ENCODE measurements at regions not wholly inside any gene's neighbourhood (a gene's known extent, or its start where the extent isn't known, plus 50 kb on each side); places are given as distances from the start of the nearest gene placed in this dataset.
A peak's percentile ranks its signal among the peaks of the same experiment; 100 is the strongest.
"Not testable (repeated sequence)": the region's sequence is repeated elsewhere in the genome, so short reads cannot be mapped to it uniquely, and the experiment has no call there.

DNA sequence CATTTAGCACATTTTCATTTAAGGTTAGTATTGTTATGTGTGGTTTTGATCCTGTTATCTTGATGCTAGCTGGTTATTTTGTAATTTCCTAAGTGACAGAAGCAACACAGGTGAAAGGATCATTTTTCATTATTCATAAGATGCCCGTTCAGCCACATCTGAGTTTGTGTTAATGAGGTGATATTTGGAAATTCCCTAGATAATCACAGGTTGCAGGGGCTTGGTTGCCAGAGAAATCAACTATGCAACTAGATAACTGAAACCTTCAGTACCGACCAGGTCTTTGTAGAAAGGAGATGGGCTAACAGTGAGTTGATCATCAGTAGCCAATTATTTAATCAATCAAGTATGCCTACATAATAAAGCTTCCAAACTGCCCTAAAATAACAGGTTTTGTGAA is 121.3 kb upstream of the UFM1 start:
- DNase-seq, result peak; percentile 65
- H3K4ac ChIP-seq (ENCODE audit: low read depth, low read length), result no peak overlapping the region
- H2BK120ac ChIP-seq (ENCODE audit: low read depth, low read length), result no peak overlapping the region
- no peak overlapping the region for H3K56ac ChIP-seq (ENCODE audit: low read length)
- no peak overlapping the region for H2BK5ac ChIP-seq (ENCODE audit: low read length)
- no peaks in the 10 kb centered on the region for H3K27me3 ChIP-seq (ENCODE audit: insufficient read depth, low read length, poor library complexity)
- no peak overlapping the region for H4K5ac ChIP-seq (ENCODE audit: low read length)
- no CpG with 5 or more reads among the region's 2 CpGs for WGBS (ENCODE audit: extremely low coverage, insufficient coverage, low lambda C conversion rate)
- H3K23ac ChIP-seq (ENCODE audit: low read length), result no peak overlapping the region
- H4K8ac ChIP-seq (ENCODE audit: low read depth, low read length), result no peak overlapping the region
- no peak overlapping the region for H3K4me3 ChIP-seq (ENCODE audit: low read length)
- no peak overlapping the region for H2AK5ac ChIP-seq (ENCODE audit: low read length)
- H3K4me2 ChIP-seq (ENCODE audit: low read length), result no peak overlapping the region
- H3K18ac ChIP-seq (ENCODE audit: low read length), result no peak overlapping the region
- H3K9ac ChIP-seq (ENCODE audit: low read length), result no peak overlapping the region
- peak overlapping the region; percentile 3 for H3K27ac ChIP-seq (ENCODE audit: low read depth, low read length)
- H3K4me1 ChIP-seq (ENCODE audit: control insufficient read depth, low read depth, low read length), result no peaks in the 10 kb centered on the region
- H3K79me2 ChIP-seq (ENCODE audit: control insufficient read depth, insufficient read depth, low read length), result no peaks in the 10 kb centered on the region
- no peaks in the 10 kb centered on the region for H3K79me1 ChIP-seq (ENCODE audit: low read length)
- no peaks in the 10 kb centered on the region for H3K36me3 ChIP-seq (ENCODE audit: control insufficient read depth, insufficient read depth, low read length)
- H2BK15ac ChIP-seq (replicated peaks; ENCODE audit: low read depth), result no peak overlapping the region

DNA sequence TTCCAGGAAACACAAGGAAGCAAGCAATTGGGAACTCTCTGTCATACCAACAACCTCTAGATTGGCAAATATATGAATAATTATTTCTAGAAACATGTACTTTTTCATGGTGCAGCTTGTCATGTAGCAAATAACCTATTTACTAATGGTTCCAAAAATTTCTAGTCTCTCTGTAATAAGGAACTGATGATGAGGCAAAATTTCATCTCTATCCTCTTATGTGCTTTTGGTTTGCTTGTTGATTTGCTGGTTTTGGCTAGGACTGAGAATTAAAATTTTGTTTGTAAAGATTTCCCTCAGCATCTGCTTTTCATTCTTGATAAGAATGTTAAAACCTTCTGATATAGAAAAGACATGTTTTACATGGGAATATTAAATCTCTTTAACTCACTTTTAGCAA is 123.2 kb upstream of the UFM1 start:
- DNase-seq, result no peak
- Histone ChIP-seq H3K36me3 (ENCODE audit: control insufficient read depth, insufficient read depth, low read length) (no peaks in the 10 kb centered on the region), H2BK15ac (replicated peaks; ENCODE audit: low read depth) (no peak overlapping the region), H4K8ac (ENCODE audit: low read depth, low read length) (no peak overlapping the region), H2BK5ac (ENCODE audit: low read length) (no peak overlapping the region), H3K79me2 (ENCODE audit: control insufficient read depth, insufficient read depth, low read length) (no peaks in the 10 kb centered on the region), H2AK5ac (ENCODE audit: low read length) (no peak overlapping the region), H3K23ac (ENCODE audit: low read length) (no peak overlapping the region), H3K27me3 (ENCODE audit: insufficient read depth, low read length, poor library complexity) (no peaks in the 10 kb centered on the region), H3K4me3 (ENCODE audit: low read length) (no peak overlapping the region), H3K56ac (ENCODE audit: low read length) (no peak overlapping the region), H3K27ac (ENCODE audit: low read depth, low read length) (no peak overlapping the region), H3K9ac (ENCODE audit: low read length) (no peak overlapping the region), H3K4me2 (ENCODE audit: low read length) (no peak overlapping the region), H2BK120ac (ENCODE audit: low read depth, low read length) (no peak overlapping the region), H4K5ac (ENCODE audit: low read length) (no peak overlapping the region), H3K18ac (ENCODE audit: low read length) (no peak overlapping the region), H3K4ac (ENCODE audit: low read depth, low read length) (no peak overlapping the region), H3K79me1 (ENCODE audit: low read length) (no peaks in the 10 kb centered on the region), H3K4me1 (ENCODE audit: control insufficient read depth, low read depth, low read length) (no peaks in the 10 kb centered on the region)

DNA sequence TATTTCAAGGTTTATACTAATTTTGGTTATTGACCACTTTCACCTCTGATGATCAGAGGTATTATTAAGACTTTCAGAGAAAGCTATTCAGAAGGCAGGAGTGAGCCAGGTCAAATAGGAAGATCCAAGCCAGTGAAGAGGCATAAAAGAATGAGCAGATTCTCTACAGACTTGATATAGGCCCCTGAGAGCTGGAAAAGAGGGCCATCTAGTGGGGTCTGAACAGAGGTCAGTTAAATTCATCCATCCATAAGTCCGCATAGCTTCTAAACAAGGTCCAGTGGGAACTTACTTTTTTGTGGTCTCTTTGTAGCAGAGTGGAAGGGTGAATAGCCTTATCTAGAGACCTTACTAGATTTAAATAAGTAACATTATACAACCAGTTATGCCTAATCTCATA is 126.6 kb upstream of the UFM1 start:
- H3K23ac ChIP-seq (ENCODE audit: low read length), result no peak overlapping the region
- H2BK5ac ChIP-seq (ENCODE audit: low read length), result no peak overlapping the region
- no peak overlapping the region for H3K56ac ChIP-seq (ENCODE audit: low read length)
- H3K4me3 ChIP-seq (ENCODE audit: low read length), result no peak overlapping the region
- H2BK15ac ChIP-seq (replicated peaks; ENCODE audit: low read depth), result no peak overlapping the region
- H3K79me2 ChIP-seq (ENCODE audit: control insufficient read depth, insufficient read depth, low read length), result no peaks in the 10 kb centered on the region
- DNase-seq, result peak; percentile 68
- no CpG with 5 or more reads among the region's 1 CpG for WGBS (ENCODE audit: extremely low coverage, insufficient coverage, low lambda C conversion rate)
- no peak overlapping the region for H3K9ac ChIP-seq (ENCODE audit: low read length)
- no peaks in the 10 kb centered on the region for H3K79me1 ChIP-seq (ENCODE audit: low read length)
- no peaks in the 10 kb centered on the region for H3K36me3 ChIP-seq (ENCODE audit: control insufficient read depth, insufficient read depth, low read length)
- no peak overlapping the region for H4K5ac ChIP-seq (ENCODE audit: low read length)
- no peaks in the 10 kb centered on the region for H3K27me3 ChIP-seq (ENCODE audit: insufficient read depth, low read length, poor library complexity)
- H2BK120ac ChIP-seq (ENCODE audit: low read depth, low read length), result no peak overlapping the region
- no peak overlapping the region for H3K4me2 ChIP-seq (ENCODE audit: low read length)
- H3K27ac ChIP-seq (ENCODE audit: low read depth, low read length), result no peak overlapping the region
- H3K18ac ChIP-seq (ENCODE audit: low read length), result no peak overlapping the region
- no peak overlapping the region for H2AK5ac ChIP-seq (ENCODE audit: low read length)
- no peak overlapping the region for H4K8ac ChIP-seq (ENCODE audit: low read depth, low read length)
- H3K4me1 ChIP-seq (ENCODE audit: control insufficient read depth, low read depth, low read length), result no peaks in the 10 kb centered on the region
- no peak overlapping the region for H3K4ac ChIP-seq (ENCODE audit: low read depth, low read length)

- not testable (repeated sequence) for H3K18ac ChIP-seq (ENCODE audit: low read length); H3K4me3 ChIP-seq (ENCODE audit: low read length); H2BK15ac ChIP-seq (replicated peaks; ENCODE audit: low read depth); H2BK5ac ChIP-seq (ENCODE audit: low read length); H3K36me3 ChIP-seq (ENCODE audit: control insufficient read depth, insufficient read depth, low read length); H3K9ac ChIP-seq (ENCODE audit: low read length); H3K4ac ChIP-seq (ENCODE audit: low read depth, low read length); H3K56ac ChIP-seq (ENCODE audit: low read length); DNase-seq; H3K23ac ChIP-seq (ENCODE audit: low read length); H3K4me1 ChIP-seq (ENCODE audit: control insufficient read depth, low read depth, low read length); H4K8ac ChIP-seq (ENCODE audit: low read depth, low read length); H4K5ac ChIP-seq (ENCODE audit: low read length); H2AK5ac ChIP-seq (ENCODE audit: low read length); H3K79me2 ChIP-seq (ENCODE audit: control insufficient read depth, insufficient read depth, low read length); H3K27me3 ChIP-seq (ENCODE audit: insufficient read depth, low read length, poor library complexity); H3K79me1 ChIP-seq (ENCODE audit: low read length); H3K4me2 ChIP-seq (ENCODE audit: low read length); H2BK120ac ChIP-seq (ENCODE audit: low read depth, low read length); H3K27ac ChIP-seq (ENCODE audit: low read depth, low read length)
- WGBS (ENCODE audit: extremely low coverage, insufficient coverage, low lambda C conversion rate), result no CpG with 5 or more reads among the region's 1 CpG
Observed at GRCh38 chr13:38221120-38221519, 128.5 kb upstream of the UFM1 start.

DNA sequence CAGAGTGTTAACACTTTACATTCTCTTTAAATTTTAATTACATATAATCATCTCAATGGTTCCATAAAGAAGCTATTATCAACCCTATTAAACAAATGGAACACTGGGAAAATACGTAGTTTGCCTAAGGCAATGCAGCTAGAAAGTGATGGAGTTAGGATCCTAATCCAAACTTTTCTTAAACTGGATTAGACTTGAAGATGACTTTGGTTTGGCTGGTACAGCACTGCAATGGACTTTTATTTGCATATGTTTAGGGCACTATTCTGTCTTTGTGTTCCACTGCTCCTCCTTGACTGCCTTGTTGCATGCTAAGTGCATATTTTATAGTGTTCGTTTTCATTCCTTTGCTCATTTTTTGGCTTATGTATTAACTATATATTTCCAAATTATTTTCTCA is 133.5 kb upstream of the UFM1 start:
- Histone ChIP-seq H4K5ac (ENCODE audit: low read length) (no peak overlapping the region), H2BK120ac (ENCODE audit: low read depth, low read length) (no peak overlapping the region), H3K79me1 (ENCODE audit: low read length) (no peaks in the 10 kb centered on the region), H3K4me1 (ENCODE audit: control insufficient read depth, low read depth, low read length) (no peaks in the 10 kb centered on the region), H2BK5ac (ENCODE audit: low read length) (no peak overlapping the region), H3K79me2 (ENCODE audit: control insufficient read depth, insufficient read depth, low read length) (no peaks in the 10 kb centered on the region), H3K4me3 (ENCODE audit: low read length) (no peak overlapping the region), H2AK5ac (ENCODE audit: low read length) (no peak overlapping the region), H3K27me3 (ENCODE audit: insufficient read depth, low read length, poor library complexity) (no peaks in the 10 kb centered on the region), H3K56ac (ENCODE audit: low read length) (no peak overlapping the region), H3K23ac (ENCODE audit: low read length) (no peak overlapping the region), H3K27ac (ENCODE audit: low read depth, low read length) (no peak overlapping the region), H3K18ac (ENCODE audit: low read length) (no peak overlapping the region), H2BK15ac (replicated peaks; ENCODE audit: low read depth) (no peak overlapping the region), H4K8ac (ENCODE audit: low read depth, low read length) (no peak overlapping the region), H3K36me3 (ENCODE audit: control insufficient read depth, insufficient read depth, low read length) (no peaks in the 10 kb centered on the region), H3K4ac (ENCODE audit: low read depth, low read length) (no peak overlapping the region), H3K4me2 (ENCODE audit: low read length) (no peak overlapping the region), H3K9ac (ENCODE audit: low read length) (no peak overlapping the region)
- DNase-seq, result no peak
- WGBS (ENCODE audit: extremely low coverage, insufficient coverage, low lambda C conversion rate), result no CpG with 5 or more reads among the region's 2 CpGs

DNA sequence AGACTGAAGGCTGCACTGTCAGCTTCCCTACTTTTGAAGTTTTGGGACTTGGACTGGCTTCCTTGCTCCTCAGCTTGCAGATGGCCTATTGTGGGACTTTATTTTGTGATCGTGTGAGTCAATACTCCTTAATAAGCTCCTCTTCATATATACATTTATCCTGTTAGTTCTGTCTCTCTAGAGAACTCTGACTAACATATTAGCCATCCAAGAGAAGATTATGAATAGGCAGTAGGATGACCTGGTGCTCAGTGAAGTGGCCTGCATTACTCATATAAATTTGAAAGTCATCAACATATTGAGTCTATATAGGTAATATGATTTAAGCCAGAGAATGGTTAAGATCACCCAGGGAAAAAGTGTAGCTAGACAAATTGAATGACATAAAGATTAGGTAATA is 136.3 kb upstream of the UFM1 start:
- no CpG with 5 or more reads among the region's 1 CpG for WGBS (ENCODE audit: extremely low coverage, insufficient coverage, low lambda C conversion rate)
- H3K4me3 ChIP-seq (ENCODE audit: low read length), result no peak overlapping the region

More for the DNA sequence above, 136.3 kb upstream of the UFM1 start:
- Histone ChIP-seq H3K79me1 (ENCODE audit: low read length) (no peaks in the 10 kb centered on the region), H3K4me1 (ENCODE audit: control insufficient read depth, low read depth, low read length) (no peaks in the 10 kb centered on the region), H2AK5ac (ENCODE audit: low read length) (no peak overlapping the region), H4K8ac (ENCODE audit: low read depth, low read length) (no peak overlapping the region), H3K36me3 (ENCODE audit: control insufficient read depth, insufficient read depth, low read length) (no peaks in the 10 kb centered on the region), H3K23ac (ENCODE audit: low read length) (no peak overlapping the region), H2BK15ac (replicated peaks; ENCODE audit: low read depth) (no peak overlapping the region), H3K4me2 (ENCODE audit: low read length) (no peak overlapping the region), H3K56ac (ENCODE audit: low read length) (no peak overlapping the region), H3K9ac (ENCODE audit: low read length) (no peak overlapping the region), H3K79me2 (ENCODE audit: control insufficient read depth, insufficient read depth, low read length) (no peaks in the 10 kb centered on the region), H3K18ac (ENCODE audit: low read length) (no peak overlapping the region), H2BK120ac (ENCODE audit: low read depth, low read length) (no peak overlapping the region), H3K27ac (ENCODE audit: low read depth, low read length) (no peak overlapping the region), H4K5ac (ENCODE audit: low read length) (no peak overlapping the region), H3K4ac (ENCODE audit: low read depth, low read length) (no peak overlapping the region), H3K27me3 (ENCODE audit: insufficient read depth, low read length, poor library complexity) (no peaks in the 10 kb centered on the region), H2BK5ac (ENCODE audit: low read length) (no peak overlapping the region)
- no peak for DNase-seq
